NOMO-1 treated with dmso at 0.1 percent for 144 hours (cell line): ENCODE measurements at regions not wholly inside any gene's neighbourhood (a gene's known extent, or its start where the extent isn't known, plus 50 kb on each side); places are given as distances from the start of the nearest gene placed in this dataset.

Source experiments
- DNase-seq: peaks from one replicate; lab custom pipeline; 2025; ENCODE audit not compliant: unreplicated experiment; lab: John Stamatoyannopoulos, UW

DNA sequence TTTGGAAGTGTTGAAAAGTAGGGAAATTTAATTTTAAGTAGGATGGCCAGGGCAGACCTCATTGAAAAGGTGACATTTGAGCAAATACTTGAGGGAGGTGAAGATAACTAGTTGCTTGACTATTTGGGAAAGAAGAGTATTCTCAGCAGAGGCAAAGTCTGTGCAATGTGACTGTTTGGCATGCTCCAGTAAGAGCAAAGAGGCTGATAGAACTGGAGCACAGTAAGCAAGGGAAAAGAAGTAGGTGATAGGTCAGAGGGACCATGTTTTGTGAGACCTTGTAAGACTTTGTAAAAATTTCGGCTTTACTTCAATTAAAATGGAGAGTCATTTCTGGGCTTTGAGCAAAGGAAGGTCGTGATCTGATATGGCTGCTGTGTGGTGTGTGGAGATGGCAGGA, 335.8 kb downstream of the ZIC1 start:
- no peak for DNase-seq

DNA sequence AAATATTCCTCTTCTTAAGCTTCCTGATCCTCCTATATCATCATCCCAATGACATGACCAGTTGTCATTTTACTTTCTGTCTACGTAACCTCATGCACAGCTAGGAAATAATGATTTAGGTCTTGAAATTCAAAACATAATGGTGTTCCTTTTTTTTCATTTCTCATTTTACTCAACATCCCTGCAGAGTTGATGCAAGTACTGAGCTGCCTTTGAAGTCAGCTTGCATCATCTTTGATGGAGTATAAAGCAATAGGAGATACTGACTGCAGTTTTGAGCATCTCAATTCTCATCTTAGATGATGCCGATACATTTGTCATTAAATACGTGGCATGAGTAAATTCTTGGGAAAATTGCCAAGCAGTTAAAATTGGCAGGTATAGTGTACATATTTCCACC, 346.1 kb downstream of the ZIC1 start:
- DNase-seq, result no peak

GRCh38 chr3:147756476-147756875, 347.3 kb downstream of the ZIC1 start:
- no peak for DNase-seq

DNA sequence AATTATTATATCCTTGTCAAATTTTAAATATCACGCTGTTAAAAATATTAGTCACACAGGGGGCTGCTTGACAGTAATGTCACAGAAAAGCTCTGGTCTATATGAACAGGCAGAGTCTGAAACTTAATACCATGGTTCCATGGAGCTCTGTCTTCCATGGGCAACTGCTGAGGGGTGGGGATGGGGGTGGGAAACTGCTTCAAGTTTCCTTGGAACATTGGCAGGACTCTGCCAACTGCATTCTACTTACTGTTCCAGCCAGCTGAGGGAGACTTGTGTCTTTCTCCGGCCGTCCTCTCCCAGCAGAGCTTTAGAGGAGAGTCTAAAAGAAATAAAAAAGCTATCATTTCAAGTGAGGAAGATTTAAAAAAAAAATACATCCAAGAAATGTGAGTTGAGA, 348.7 kb downstream of the ZIC1 start:
- DNase-seq, result no peak

DNA sequence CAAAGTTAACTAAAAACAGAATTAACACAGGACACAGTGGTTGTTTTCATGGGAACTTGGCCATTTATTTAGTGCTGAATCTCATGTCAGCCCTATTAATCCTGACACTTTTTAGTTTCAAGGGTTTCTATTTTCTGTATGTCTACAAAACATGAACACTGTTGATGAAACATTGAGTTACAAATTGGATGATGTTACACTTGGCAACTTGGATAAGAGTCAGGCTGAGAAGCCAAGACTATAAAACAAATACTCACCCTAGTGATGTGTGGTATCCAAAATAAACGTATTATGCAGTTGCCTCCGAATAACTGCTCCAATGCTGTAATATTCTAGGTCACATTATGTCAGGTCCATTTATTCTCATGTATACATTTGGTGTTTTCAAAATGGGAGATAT, 349.6 kb downstream of the ZIC1 start:
- DNase-seq, result no peak

DNA sequence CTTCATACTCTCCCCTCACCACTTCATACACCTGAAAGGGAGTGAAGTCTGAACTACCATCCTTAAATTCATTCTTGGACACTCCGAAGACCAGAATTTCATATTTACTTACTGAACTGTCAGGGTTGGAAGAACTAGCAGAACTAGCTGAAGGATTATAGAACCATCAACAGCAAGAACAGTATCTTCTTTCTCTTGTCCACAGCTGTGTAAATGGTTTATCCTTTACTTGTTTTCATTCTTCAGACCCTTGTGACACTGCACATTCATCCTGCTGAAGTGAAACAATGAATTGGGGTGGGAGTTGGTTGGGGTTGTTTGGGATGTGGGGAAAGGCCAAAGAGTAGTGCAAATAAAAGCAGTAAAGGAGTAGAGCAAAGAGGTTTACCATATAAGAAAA, 350.9 kb downstream of the ZIC1 start:
- DNase-seq, result no peak

DNA sequence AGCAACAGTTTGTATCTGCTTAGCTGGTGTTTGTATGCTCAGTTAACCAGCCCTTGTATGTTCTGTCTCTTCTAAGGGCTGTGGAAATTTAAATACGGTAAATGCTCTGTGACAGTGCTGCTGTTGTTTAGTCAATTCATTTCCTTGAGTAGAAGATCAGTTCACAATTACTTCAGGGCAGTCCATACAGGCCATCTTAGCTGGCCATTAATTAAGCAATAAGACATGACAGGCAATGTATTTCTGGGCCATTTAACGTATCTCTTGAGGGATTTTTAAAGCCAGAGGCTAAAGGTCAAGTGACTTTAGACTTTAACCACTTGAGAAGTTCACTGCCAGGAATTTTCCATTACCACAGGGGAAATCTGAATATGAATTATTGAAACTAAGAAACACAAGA, 351.8 kb downstream of the ZIC1 start:
- no peak for DNase-seq

- no peak for DNase-seq
These were observed 364.0 kb downstream of the ZIC1 start for GRCh38 chr3:147773116-147773630.

DNA sequence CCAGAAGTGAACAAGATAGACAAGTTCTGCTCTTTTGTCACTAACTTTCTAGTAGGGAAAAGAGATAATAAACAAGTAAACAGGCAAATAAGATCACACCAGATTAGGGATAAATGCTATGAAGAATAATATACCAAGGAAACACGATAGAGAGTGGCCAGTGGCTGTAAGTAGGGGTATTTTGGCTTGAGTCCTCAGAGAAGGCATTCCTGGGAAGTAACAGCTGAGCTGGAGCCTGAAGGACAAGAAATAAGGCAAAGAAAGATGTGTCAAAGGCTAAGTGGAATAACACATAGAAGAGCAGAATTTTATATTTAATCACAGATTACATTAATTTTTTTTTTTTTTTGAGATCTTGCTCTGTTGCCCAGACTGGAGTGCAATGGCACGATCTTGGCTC, 366.2 kb downstream of the ZIC1 start:
- no peak for DNase-seq

DNA sequence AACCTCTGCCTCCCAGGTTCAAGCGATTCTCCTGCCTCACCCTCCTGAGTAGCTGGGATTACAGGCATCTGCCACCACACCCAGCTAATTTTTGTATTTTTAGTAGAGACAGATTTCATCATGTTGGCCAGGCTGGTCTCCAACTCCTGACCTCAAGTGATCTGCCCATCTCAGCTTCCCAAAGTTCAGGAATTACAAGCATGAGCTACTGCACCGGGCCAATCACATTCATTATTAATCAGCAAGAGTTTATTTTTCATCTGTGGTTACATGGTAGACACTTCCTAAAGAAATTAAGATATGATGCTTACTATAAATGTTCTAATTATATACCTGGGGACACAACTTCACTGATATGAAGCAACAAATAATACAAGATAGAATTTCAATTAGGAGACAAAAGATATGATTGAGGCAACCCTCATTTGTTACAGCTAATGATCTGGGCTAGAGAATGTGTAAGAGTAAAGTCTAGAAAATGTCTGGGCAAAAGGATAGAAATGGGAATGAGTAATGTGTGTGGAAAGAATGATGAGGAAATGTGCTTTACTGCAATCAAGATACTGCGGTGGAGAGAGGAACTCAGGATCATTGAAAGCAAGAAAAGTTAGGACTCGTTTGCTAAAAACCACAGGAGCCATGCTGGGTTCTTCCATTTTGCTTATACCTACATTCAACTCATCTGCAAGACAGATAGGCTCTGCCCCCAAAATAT, 366.8 kb downstream of the ZIC1 start:
- no peak for DNase-seq

DNA sequence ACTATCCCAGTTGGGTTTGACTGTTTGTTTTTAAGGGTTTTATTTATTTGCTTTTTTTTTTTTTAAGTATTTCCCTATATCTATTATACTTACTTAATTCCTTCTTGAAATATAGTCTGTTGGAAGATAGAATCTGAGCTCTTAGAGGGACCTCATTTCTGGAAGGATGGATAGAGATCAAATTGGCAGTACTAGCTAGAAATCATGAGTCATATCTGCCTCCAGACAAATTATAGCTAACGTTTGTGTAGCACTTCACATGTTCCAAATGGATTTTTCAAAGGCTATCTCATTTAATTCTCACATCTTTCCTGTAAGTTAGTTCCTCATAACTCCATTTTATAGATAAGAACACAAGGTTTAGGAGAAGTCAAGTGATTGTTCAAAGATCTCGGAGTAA, 384.7 kb downstream of the ZIC1 start:
- no peak for DNase-seq

DNA sequence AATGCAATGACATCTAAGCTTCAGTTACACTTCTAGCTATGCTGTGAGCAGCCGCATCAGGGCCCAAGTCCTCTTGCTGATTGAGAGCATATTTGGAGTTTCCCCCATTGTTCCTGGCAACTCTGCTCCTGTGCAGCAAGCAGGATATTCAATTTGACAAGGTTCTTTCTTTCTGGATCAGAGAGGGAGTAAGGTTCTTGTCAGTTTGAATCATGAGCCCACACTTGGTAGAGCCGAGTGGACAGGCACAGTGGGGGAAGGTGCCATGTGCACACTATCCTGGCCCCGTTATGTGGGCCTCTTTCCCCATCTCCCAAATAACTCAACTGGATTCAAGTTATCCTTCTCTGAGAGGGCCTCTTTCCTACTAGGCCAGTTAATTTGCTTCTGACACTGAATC, 385.4 kb downstream of the ZIC1 start:
- DNase-seq, result no peak

GRCh38 chr3:147795418-147795817, 386.3 kb downstream of the ZIC1 start:
- DNase-seq, result no peak

DNA sequence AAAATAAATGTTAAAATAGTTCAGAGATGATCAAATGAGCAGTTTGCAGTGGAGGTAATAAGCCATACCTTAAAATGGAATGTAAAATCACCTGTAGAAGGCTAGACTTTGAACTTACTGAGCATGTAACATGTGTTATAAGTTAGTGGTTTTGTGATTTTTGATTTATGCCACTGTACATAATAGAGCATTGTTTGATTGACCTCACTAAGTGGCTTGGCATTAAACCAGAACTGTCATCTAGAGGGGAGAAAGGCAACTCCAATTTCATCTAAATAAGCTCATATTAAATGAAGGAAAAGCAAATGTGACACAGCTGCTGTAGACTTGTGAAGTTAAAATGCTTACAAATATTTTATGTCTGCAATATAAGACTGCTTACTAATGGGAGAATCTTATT, 387.9 kb downstream of the ZIC1 start:
- no peak for DNase-seq

DNA sequence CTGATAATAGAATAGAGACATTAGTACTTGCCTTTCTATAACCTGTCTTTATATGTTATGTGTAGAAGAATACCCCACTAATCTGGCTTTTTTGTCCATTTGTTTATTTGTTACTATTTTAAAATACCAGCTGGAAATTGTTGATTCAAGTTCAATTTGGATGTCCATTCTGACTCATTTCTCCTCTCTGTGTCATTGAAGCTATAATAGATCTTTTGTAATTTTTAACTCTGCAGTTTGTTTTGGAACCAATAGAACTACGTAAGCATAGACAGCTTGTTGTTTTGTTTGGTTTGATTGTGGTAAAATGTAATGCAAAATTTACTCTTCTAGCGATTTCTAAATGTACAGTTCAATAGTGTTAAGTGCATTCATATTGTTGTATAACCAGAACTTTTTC, 390.4 kb downstream of the ZIC1 start:
- no peak for DNase-seq

DNA sequence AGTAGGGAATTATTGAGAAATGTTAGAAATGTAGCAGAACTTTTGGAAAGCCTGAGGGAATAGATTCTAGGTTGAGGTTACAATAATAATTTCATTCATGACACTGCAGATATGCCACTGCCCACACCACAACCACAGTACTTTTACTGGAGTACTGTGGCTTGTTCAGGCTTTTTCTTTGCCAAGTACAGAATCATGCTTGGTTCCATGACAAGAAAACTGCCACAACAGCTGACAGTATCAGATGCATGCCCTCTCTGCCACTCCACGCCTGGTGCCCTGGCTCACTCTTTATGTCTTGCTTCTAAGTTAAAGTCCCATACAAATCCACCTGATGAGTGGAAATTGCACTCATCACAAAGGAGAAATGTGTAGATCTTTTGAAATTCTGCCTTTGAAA, 398.6 kb downstream of the ZIC1 start:
- DNase-seq, result no peak

GRCh38 chr3:147809206-147809605, 400.0 kb downstream of the ZIC1 start:
- no peak for DNase-seq

DNA sequence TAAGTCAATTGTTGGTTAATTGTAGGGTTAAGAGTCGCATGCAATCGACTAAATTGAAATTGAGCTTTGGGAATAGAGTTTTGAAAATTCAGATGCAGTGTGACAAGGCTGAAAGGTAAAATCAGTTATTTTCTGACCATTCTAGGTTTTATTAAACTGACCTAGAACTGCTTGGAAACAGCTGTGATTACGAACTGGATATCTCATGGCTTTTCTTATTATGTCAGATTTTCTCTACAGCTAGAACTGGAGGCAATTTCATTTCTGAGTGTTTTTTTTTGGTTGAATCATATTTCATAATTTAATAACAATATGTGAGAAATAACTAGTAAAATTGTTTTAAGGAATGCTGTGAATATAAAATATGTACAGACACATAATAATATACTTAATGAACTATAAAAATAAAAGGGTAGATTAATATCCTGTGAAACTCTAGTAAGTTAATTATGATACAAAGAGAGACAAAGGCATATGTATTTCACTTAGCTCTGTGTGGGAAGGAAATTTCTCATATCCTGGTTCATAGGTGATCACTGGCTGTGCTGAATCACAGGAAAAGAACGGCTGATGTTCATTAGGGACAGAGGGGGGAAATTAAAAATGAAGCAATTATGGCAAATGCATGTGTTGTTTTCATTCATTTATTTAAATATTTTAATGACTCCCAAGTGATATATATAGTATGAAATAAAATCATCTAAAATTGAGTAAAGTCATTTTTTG, 403.2 kb downstream of the ZIC1 start:
- no peak for DNase-seq

- no peak for DNase-seq
These were observed 404.1 kb downstream of the ZIC1 start for GRCh38 chr3:147813256-147813655.

DNA sequence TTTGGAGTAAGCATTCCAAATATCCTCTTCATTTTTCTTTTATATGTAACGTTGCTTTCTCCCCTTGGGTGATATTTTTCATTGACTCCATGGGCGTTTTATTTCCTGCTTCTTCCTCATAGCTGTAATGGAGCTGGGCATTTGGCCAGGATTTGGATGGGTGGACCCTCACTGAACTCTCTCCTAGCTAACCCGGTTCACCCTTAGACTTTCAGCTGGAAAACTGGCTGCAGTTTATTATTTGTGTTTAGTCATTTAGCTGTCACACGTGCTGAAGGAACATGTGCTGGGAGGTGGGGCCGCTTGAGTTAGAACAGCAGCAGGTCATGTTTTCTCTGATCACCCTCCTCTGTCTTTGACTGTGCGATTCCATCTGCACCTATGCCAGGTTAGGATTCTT, 407.6 kb downstream of the ZIC1 start:
- no peak for DNase-seq

DNA sequence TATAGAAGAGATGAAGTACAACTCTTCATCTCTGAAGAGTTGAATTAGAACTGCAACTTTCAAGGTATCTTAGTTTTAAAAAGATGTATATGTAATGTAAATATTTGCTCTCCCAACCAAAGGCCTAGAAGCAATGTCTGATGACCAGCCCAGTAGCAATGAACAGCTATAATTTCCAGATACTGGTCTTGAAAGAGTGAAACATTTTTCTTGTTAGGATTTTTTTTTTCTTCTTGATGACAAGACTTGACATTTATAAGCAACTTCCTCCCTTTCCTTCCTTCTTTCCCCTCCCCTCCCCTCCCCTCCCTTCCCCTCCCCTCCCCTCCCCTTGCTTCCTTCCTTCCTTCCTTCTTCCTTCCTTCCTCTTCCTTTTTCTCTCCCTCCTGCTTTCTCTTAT, 423.4 kb downstream of the ZIC1 start:
- no peak for DNase-seq

- no peak for DNase-seq
These were observed 427.2 kb downstream of the ZIC1 start for GRCh38 chr3:147836330-147836729.

DNA sequence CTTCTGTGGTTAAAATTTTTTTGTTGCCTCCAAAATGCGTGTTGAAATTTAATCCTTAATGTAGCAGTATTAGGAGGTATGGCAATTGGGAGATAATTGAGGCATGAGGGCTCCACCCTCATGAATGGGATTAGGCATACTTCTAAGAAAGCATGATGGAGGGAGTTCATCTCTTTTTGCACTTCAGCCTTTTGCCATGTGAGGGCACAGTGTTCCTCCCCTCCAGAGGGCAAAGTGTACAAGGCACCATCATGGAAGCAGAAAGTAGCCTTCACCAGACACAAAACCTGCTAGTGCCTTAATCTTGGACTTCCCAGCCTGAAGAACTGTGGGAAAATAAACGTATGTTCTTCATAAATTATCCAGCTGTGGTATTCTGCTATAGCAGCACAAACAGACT, 429.5 kb downstream of the ZIC1 start:
- no peak for DNase-seq
